Breast epithelium (tissue), 3 donors: ENCODE measurements at regions not wholly inside any gene's neighbourhood (a gene's known extent, or its start where the extent isn't known, plus 50 kb on each side); places are given as distances from the start of the nearest gene placed in this dataset.

Experiments used
- CTCF ChIP-seq, 3 donors: fragments of 450-650 bp; IDR thresholded peaks; one replicate each; pipeline ENCODE4 v1.5.1; 2016 to 2017; ENCODE audit warnings: antibody characterized with exemption in 3 of 3, mild to moderate bottlenecking in 3 of 3, moderate library complexity in 3 of 3
- POLR2A ChIP-seq: fragments of 450-650 bp; IDR thresholded peaks from one replicate; pipeline ENCODE4 v1.6.1; 2016; ENCODE audit warnings: antibody characterized with exemption, mild to moderate bottlenecking, moderate library complexity
- POLR2AphosphoS5 ChIP-seq, 3 donors: sonication (generic); formaldehyde crosslinking; IDR thresholded peaks; one replicate each; pipeline ENCODE4 v1.6.1; 2017; ENCODE audit warnings: antibody characterized with exemption in 3 of 3

- TF ChIP-seq CTCF (IDR thresholded peaks at IDR 0.05) (no peak), POLR2A (no peak), POLR2AphosphoS5 (IDR thresholded peaks at IDR 0.05) (no peak)
These were observed 468.0 kb downstream of the NUP35 start for GRCh38 chr2:183592271-183592670.
